ENCODE measurements at regions not wholly inside any gene's neighbourhood (a gene's known extent, or its start where the extent isn't known, plus 50 kb on each side); places are given as distances from the start of the nearest gene placed in this dataset.

DNA sequence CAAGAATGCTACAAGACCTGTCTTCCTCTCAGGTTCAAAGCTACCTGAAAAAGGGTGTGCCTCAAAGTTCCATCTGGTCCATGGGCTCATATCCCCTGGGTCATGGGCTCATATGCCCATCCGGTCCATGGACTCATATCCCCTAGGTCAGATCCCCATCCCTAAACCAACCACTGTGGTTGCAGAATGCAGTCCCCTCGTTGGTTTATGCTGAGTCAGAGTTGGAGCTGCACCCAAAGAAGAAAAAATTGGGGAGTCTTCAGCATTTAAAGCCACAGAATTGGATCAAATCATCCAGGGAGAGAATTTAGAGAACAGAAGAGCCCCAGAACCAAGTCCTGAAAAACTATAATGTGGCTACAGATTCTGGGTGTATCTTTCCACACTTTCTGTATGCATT, 71.5 kb upstream of the IL12A start:
- H2AFZ ChIP-seq (ENCODE audit: low read depth, low read length): no peak overlapping the region
- H3K9ac ChIP-seq (ENCODE audit: insufficient read depth in 1 of 2, low read depth in 2 of 2, low read length in 2 of 2): no peak overlapping the region
- H3K27ac ChIP-seq (ENCODE audit: extremely low read depth, low read depth, low read length): no peak overlapping the region
- DNase-seq (ENCODE audit: extremely low read depth in 1 of 4, low spot score in 3 of 4): no peak
- no peak for ATAC-seq
- no TSS peak for BruUV-seq (replicated peaks)
- intact Hi-C loops (cut with micrococcal nuclease) (no loop called here), in situ Hi-C loops (cut with MboI) (no loop called here)
- TF ChIP-seq ZNF316 (IDR thresholded peaks at IDR 0.05) (0 out of 2 replicates have a peak, but pooled peaks have one; percentile 44), RNF2 (IDR thresholded peaks at IDR 0.05) (no peak), ZNF121 (CRISPR knock-in tag; conservative IDR thresholded peaks at IDR 0.05) (no peak), C11orf30 (IDR thresholded peaks at IDR 0.05; ENCODE audit: low read depth) (peak; percentile 34; the same call in 1 of the 2 replicates), HDAC1 (IDR thresholded peaks at IDR 0.05) (no peak), HMG20B (CRISPR knock-in tag; IDR thresholded peaks at IDR 0.05) (no peak)
- TF ChIP-seq, protein P1, sequence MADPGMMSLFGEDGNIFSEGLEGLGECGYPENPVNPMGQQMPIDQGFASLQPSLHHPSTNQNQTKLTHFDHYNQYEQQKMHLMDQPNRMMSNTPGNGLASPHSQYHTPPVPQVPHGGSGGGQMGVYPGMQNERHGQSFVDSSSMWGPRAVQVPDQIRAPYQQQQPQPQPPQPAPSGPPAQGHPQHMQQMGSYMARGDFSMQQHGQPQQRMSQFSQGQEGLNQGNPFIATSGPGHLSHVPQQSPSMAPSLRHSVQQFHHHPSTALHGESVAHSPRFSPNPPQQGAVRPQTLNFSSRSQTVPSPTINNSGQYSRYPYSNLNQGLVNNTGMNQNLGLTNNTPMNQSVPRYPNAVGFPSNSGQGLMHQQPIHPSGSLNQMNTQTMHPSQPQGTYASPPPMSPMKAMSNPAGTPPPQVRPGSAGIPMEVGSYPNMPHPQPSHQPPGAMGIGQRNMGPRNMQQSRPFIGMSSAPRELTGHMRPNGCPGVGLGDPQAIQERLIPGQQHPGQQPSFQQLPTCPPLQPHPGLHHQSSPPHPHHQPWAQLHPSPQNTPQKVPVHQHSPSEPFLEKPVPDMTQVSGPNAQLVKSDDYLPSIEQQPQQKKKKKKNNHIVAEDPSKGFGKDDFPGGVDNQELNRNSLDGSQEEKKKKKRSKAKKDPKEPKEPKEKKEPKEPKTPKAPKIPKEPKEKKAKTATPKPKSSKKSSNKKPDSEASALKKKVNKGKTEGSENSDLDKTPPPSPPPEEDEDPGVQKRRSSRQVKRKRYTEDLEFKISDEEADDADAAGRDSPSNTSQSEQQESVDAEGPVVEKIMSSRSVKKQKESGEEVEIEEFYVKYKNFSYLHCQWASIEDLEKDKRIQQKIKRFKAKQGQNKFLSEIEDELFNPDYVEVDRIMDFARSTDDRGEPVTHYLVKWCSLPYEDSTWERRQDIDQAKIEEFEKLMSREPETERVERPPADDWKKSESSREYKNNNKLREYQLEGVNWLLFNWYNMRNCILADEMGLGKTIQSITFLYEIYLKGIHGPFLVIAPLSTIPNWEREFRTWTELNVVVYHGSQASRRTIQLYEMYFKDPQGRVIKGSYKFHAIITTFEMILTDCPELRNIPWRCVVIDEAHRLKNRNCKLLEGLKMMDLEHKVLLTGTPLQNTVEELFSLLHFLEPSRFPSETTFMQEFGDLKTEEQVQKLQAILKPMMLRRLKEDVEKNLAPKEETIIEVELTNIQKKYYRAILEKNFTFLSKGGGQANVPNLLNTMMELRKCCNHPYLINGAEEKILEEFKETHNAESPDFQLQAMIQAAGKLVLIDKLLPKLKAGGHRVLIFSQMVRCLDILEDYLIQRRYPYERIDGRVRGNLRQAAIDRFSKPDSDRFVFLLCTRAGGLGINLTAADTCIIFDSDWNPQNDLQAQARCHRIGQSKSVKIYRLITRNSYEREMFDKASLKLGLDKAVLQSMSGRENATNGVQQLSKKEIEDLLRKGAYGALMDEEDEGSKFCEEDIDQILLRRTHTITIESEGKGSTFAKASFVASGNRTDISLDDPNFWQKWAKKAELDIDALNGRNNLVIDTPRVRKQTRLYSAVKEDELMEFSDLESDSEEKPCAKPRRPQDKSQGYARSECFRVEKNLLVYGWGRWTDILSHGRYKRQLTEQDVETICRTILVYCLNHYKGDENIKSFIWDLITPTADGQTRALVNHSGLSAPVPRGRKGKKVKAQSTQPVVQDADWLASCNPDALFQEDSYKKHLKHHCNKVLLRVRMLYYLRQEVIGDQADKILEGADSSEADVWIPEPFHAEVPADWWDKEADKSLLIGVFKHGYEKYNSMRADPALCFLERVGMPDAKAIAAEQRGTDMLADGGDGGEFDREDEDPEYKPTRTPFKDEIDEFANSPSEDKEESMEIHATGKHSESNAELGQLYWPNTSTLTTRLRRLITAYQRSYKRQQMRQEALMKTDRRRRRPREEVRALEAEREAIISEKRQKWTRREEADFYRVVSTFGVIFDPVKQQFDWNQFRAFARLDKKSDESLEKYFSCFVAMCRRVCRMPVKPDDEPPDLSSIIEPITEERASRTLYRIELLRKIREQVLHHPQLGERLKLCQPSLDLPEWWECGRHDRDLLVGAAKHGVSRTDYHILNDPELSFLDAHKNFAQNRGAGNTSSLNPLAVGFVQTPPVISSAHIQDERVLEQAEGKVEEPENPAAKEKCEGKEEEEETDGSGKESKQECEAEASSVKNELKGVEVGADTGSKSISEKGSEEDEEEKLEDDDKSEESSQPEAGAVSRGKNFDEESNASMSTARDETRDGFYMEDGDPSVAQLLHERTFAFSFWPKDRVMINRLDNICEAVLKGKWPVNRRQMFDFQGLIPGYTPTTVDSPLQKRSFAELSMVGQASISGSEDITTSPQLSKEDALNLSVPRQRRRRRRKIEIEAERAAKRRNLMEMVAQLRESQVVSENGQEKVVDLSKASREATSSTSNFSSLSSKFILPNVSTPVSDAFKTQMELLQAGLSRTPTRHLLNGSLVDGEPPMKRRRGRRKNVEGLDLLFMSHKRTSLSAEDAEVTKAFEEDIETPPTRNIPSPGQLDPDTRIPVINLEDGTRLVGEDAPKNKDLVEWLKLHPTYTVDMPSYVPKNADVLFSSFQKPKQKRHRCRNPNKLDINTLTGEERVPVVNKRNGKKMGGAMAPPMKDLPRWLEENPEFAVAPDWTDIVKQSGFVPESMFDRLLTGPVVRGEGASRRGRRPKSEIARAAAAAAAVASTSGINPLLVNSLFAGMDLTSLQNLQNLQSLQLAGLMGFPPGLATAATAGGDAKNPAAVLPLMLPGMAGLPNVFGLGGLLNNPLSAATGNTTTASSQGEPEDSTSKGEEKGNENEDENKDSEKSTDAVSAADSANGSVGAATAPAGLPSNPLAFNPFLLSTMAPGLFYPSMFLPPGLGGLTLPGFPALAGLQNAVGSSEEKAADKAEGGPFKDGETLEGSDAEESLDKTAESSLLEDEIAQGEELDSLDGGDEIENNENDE (IDR thresholded peaks at IDR 0.05; ENCODE audit: low read depth, low read length): no peak
- no peaks in the 10 kb centered on the region for H3K27me3 ChIP-seq (ENCODE audit: control insufficient read depth in 2 of 2, insufficient read depth in 2 of 2, low read length in 2 of 2)
- H3K79me2 ChIP-seq (ENCODE audit: control insufficient read depth, insufficient read depth, low read length): no peaks in the 10 kb centered on the region
- no peaks in the 10 kb centered on the region for H3K4me1 ChIP-seq (replicated peaks in 1 of 2; ENCODE audit: control insufficient read depth in 2 of 2, insufficient read depth in 2 of 2, low read length in 2 of 2)
- no peaks in the 10 kb centered on the region for H3K9me3 ChIP-seq (replicated peaks; ENCODE audit: control insufficient read depth, insufficient read depth, low read depth, low read length)
- WGBS (ENCODE audit: insufficient coverage, low coverage, missing lambda C conversion rate): 6% methylated on average over 2 of the region's 2 CpGs
- ChIA-PET CTCF (ENCODE audit: low intra/inter-chr PET ratio) (no interaction called here), POLR2A (no interaction called here)
- H3K4me2 ChIP-seq (ENCODE audit: insufficient read depth, low read length): no peak overlapping the region
- no peak for FAIRE-seq
- no peaks in the 10 kb centered on the region for H3K9me1 ChIP-seq (ENCODE audit: control insufficient read depth, insufficient read depth, low read length)
- no peak overlapping the region for H3K4me3 ChIP-seq
- no peaks in the 10 kb centered on the region for H4K20me1 ChIP-seq (replicated peaks; ENCODE audit: control insufficient read depth, insufficient read depth, low read length)
- H3K36me3 ChIP-seq (ENCODE audit: control insufficient read depth, insufficient read depth, low read length): no peaks in the 10 kb centered on the region
